ENCODE measurements at regions not wholly inside any gene's neighbourhood (a gene's known extent, or its start where the extent isn't known, plus 50 kb on each side); places are given as distances from the start of the nearest gene placed in this dataset.

GRCh38 chr16:65441501-65441900 is 319.6 kb upstream of the CDH11 start:
- Histone ChIP-seq H3K36me3 (ENCODE audit: low read depth, low read length) (no peaks in the 10 kb centered on the region), H3F3A (ENCODE audit: low read length, unreplicated experiment) (no peaks in the 10 kb centered on the region), H3K4me2 (ENCODE audit: low read length) (no peak overlapping the region), H2AFZ (ENCODE audit: low read length) (no peak overlapping the region), H3K79me2 (ENCODE audit: low read length) (no peaks in the 10 kb centered on the region), H3K9ac (ENCODE audit: low read length) (no peak overlapping the region), H3K9me2 (replicated peaks; ENCODE audit: low read length) (no peaks in the 10 kb centered on the region), H3K9me3 (ENCODE audit: low read length) (no peaks in the 10 kb centered on the region), H3K27me3 (ENCODE audit: low read length) (no peaks in the 10 kb centered on the region), H4K20me1 (ENCODE audit: low read length) (no peaks in the 10 kb centered on the region), H3K4me1 (ENCODE audit: insufficient read depth, low read length) (no peaks in the 10 kb centered on the region), H3K4me3 (ENCODE audit: low read length) (no peak overlapping the region), H3K27ac (ENCODE audit: low read length) (no peak overlapping the region)
- TF ChIP-seq CTCF (conservative IDR thresholded peaks at IDR 0.05; ENCODE audit: low read depth, low read length) (no peak), EZH2 (IDR thresholded peaks at IDR 0.05; ENCODE audit: low read length, unreplicated experiment) (no peak), EZH2phosphoT487 (IDR thresholded peaks at IDR 0.05; ENCODE audit: borderline replicate concordance, low read length) (no peak)
- intact Hi-C loops (cut with micrococcal nuclease), result no loop called here
- ATAC-seq (no peak), DNase-seq (no peak)
- BruUV-seq (replicated peaks), result no TSS peak
- ChIA-PET CTCF (no interaction called here), POLR2A (ENCODE audit: unreplicated experiment) (no interaction called here)

- TF ChIP-seq EZH2 (IDR thresholded peaks at IDR 0.05; ENCODE audit: low read length, unreplicated experiment) (no peak), CTCF (conservative IDR thresholded peaks at IDR 0.05; ENCODE audit: low read depth, low read length) (no peak), EZH2phosphoT487 (IDR thresholded peaks at IDR 0.05; ENCODE audit: borderline replicate concordance, low read length) (no peak)
- H3K9ac ChIP-seq (ENCODE audit: low read length), result no peak overlapping the region
- H3K9me3 ChIP-seq (ENCODE audit: low read length), result no peaks in the 10 kb centered on the region
- H2AFZ ChIP-seq (ENCODE audit: low read length), result no peak overlapping the region
- DNase-seq, result no peak
- CTCF ChIA-PET, result no interaction called here
- H3F3A ChIP-seq (ENCODE audit: low read length, unreplicated experiment), result no peaks in the 10 kb centered on the region
- H3K4me3 ChIP-seq (ENCODE audit: low read length), result no peak overlapping the region
- no peaks in the 10 kb centered on the region for H3K27me3 ChIP-seq (ENCODE audit: low read length)
- H3K9me2 ChIP-seq (replicated peaks; ENCODE audit: low read length), result no peaks in the 10 kb centered on the region
- H3K4me1 ChIP-seq (ENCODE audit: insufficient read depth, low read length), result no peaks in the 10 kb centered on the region
- no peaks in the 10 kb centered on the region for H4K20me1 ChIP-seq (ENCODE audit: low read length)
- H3K79me2 ChIP-seq (ENCODE audit: low read length), result no peaks in the 10 kb centered on the region
- no peak for ATAC-seq
- intact Hi-C loops (cut with micrococcal nuclease), result no loop called here
- no peaks in the 10 kb centered on the region for H3K36me3 ChIP-seq (ENCODE audit: low read depth, low read length)
- POLR2A ChIA-PET (ENCODE audit: unreplicated experiment), result no interaction called here
- H3K4me2 ChIP-seq (ENCODE audit: low read length), result no peak overlapping the region
- H3K27ac ChIP-seq (ENCODE audit: low read length), result no peak overlapping the region
- BruUV-seq (replicated peaks), result no TSS peak
Measured at GRCh38 chr16:65429504-65430181, 307.8 kb upstream of the CDH11 start.

GRCh38 chr16:65426484-65426883 is 304.6 kb upstream of the CDH11 start:
- H3K4me2 ChIP-seq (ENCODE audit: low read length), result no peak overlapping the region
- POLR2A ChIA-PET (ENCODE audit: unreplicated experiment), result no interaction called here
- DNase-seq (no peak), ATAC-seq (no peak)
- H3K79me2 ChIP-seq (ENCODE audit: low read length), result no peaks in the 10 kb centered on the region
- no TSS peak for BruUV-seq (replicated peaks)
- H3K4me1 ChIP-seq (ENCODE audit: insufficient read depth, low read length), result no peaks in the 10 kb centered on the region
- H2AFZ ChIP-seq (ENCODE audit: low read length), result no peak overlapping the region
- H3K27ac ChIP-seq (ENCODE audit: low read length), result no peak overlapping the region
- H3K9me3 ChIP-seq (ENCODE audit: low read length), result no peaks in the 10 kb centered on the region
- TF ChIP-seq CTCF (conservative IDR thresholded peaks at IDR 0.05; ENCODE audit: low read depth, low read length) (no peak), EZH2 (IDR thresholded peaks at IDR 0.05; ENCODE audit: low read length, unreplicated experiment) (no peak), EZH2phosphoT487 (IDR thresholded peaks at IDR 0.05; ENCODE audit: borderline replicate concordance, low read length) (no peak)
- no peak overlapping the region for H3K9ac ChIP-seq (ENCODE audit: low read length)
- no peaks in the 10 kb centered on the region for H3K9me2 ChIP-seq (replicated peaks; ENCODE audit: low read length)
- H4K20me1 ChIP-seq (ENCODE audit: low read length), result no peaks in the 10 kb centered on the region
- no peak overlapping the region for H3K4me3 ChIP-seq (ENCODE audit: low read length)
- no peaks in the 10 kb centered on the region for H3K27me3 ChIP-seq (ENCODE audit: low read length)
- H3F3A ChIP-seq (ENCODE audit: low read length, unreplicated experiment), result no peaks in the 10 kb centered on the region
- no peaks in the 10 kb centered on the region for H3K36me3 ChIP-seq (ENCODE audit: low read depth, low read length)
- intact Hi-C loops (cut with micrococcal nuclease), result no loop called here
- CTCF ChIA-PET, result no interaction called here
